HL-60 (cell line): ENCODE measurements at regions not wholly inside any gene's neighbourhood (a gene's known extent, or its start where the extent isn't known, plus 50 kb on each side); places are given as distances from the start of the nearest gene placed in this dataset.

Experiments used
- DNase-seq, 2 experiments: peaks; one replicate each; pipeline ENCODE4 v3.0.0-alpha.2; 2010 to 2020; ENCODE audit warnings: low read depth in 1 of 2, low spot score in 1 of 2
- H3K27ac ChIP-seq: fragments of 250-450 bp; sonication (Bioruptor Pico); replicated peaks from 2 replicates; pipeline ENCODE4 v1.5.1; 2020; ENCODE audit warnings: mild to moderate bottlenecking, moderate library complexity
- H3K27me3 ChIP-seq: fragments of 250-450 bp; sonication (Bioruptor Pico); 2 replicates; pipeline ENCODE4 v1.5.1; 2021; ENCODE audit warnings: mild to moderate bottlenecking, moderate library complexity; ENCODE audit not compliant: insufficient read depth, poor library complexity, severe bottlenecking
- H3K4me3 ChIP-seq: replicated peaks from 2 replicates; pipeline ENCODE4 v1.5.1; 2011; ENCODE audit warnings: mild to moderate bottlenecking, control low read depth, low read length; ENCODE audit not compliant: insufficient read depth
- CTCF ChIP-seq: IDR thresholded peaks from one replicate; pipeline ENCODE4 v1.5.1; 2011; ENCODE audit warnings: low read length, control low read depth, inconsistent platforms; ENCODE audit not compliant: insufficient read depth
- GABPA ChIP-seq: IDR thresholded peaks from 2 replicates; pipeline ENCODE4 v1.6.1; 2012; ENCODE audit warnings: low read depth
- POLR2AphosphoS5 ChIP-seq: IDR thresholded peaks from 2 replicates; pipeline ENCODE4 v1.6.1; 2012; ENCODE audit warnings: low read depth
- REST ChIP-seq: IDR thresholded peaks from 2 replicates; pipeline ENCODE4 v1.6.1; 2012; ENCODE audit warnings: low read depth; ENCODE audit not compliant: insufficient replicate concordance
- SPI1 ChIP-seq: IDR thresholded peaks from 2 replicates; pipeline ENCODE4 v1.6.1; 2012; ENCODE audit warnings: low read depth, mild to moderate bottlenecking, borderline replicate concordance

DNA sequence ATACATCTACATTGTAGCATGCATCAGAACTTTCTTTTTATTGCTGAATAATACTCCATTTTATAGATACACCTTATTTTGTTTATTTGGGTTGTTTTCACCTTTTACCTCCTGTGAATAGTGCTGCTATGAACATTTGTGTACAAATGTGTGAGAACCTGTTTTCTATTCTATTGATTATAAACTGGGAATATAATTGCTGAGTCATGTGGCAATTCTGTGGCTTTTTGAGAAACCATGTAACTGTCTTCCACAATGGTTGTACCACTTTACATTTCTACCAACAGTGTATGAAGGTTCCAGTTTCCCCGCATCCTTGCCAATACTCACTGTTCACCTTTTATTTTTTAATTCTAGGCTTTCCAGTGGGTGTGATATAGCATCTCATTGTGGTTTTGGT is 138.6 kb upstream of the MBL2 start:
- no peak overlapping the region for H3K27ac ChIP-seq
- no peak overlapping the region for H3K4me3 ChIP-seq
- TF ChIP-seq GABPA = no peak
- no peak for TF ChIP-seq POLR2AphosphoS5
- no peak for TF ChIP-seq REST
- no peak for TF ChIP-seq CTCF
- no peak for TF ChIP-seq SPI1
- no peak for DNase-seq
- no peaks in the 10 kb centered on the region for H3K27me3 ChIP-seq

- TF ChIP-seq REST (no peak), GABPA (no peak), SPI1 (no peak), CTCF (no peak), POLR2AphosphoS5 (no peak)
- Histone ChIP-seq H3K27me3 (no peaks in the 10 kb centered on the region), H3K27ac (no peak overlapping the region), H3K4me3 (no peak overlapping the region)
- no peak for DNase-seq
Measured at GRCh38 chr10:52908478-52908877, 135.9 kb upstream of the MBL2 start.

DNA sequence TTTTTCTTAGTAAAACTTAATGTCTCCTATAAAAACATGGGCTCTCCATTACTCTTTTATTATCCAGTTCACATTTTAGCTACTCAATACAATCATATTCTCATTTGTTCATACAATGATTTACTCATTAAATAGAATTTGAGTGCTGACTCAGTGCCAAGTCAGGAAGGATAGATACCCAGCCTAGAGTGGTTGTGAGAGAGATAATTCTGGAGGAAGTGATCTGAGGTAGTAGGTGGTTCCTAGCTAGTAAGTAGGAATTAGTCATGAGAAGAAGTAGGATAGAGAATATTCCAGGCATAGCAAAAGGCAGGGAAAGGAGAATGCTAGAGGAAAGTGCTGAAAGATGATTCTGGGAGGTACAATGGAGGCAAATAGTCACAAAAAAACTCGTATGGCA is 133.5 kb upstream of the MBL2 start:
- Histone ChIP-seq H3K27me3 (no peaks in the 10 kb centered on the region), H3K4me3 (no peak overlapping the region), H3K27ac (no peak overlapping the region)
- DNase-seq = no peak
- TF ChIP-seq CTCF (no peak), GABPA (no peak)

DNA sequence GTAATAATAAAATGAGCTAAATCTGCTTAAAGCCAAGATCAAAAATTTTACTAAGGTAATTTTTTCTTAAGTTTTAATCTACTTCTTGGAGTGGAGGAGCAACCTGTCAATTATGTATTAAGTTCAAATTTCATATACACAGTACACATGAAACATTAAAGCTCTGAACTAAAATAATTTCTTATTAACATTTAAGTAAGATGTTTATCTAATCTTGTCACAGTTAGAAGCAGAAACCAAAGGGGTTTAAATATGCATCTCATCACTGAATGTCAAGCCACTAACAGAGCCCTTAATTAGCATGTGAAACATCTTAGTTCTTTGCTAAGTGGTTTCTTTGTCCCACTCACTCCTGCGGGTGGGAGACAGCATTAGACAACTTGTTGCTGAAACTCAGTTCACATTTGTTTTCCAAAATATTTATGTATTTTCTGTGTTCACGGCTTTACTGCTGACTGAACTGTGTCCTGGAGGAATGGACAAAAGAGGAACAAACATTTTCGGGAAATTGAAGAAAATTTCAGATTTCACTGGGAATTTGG is 130.9 kb upstream of the MBL2 start:
- DNase-seq = no peak
- Histone ChIP-seq H3K4me3 (no peak overlapping the region), H3K27ac (no peak overlapping the region), H3K27me3 (no peaks in the 10 kb centered on the region)
- TF ChIP-seq GABPA (no peak), CTCF (no peak), SPI1 (no peak)
